ENCODE measurements at regions not wholly inside any gene's neighbourhood (a gene's known extent, or its start where the extent isn't known, plus 50 kb on each side); places are given as distances from the start of the nearest gene placed in this dataset.

GRCh38 chr20:21575981-21576740 is 62.3 kb upstream of the NKX2-2 start:
- no peak for DNase-seq (ENCODE audit: low read depth)

GRCh38 chr20:21575167-21575566 is 61.3 kb upstream of the NKX2-2 start:
- no peak for DNase-seq (ENCODE audit: low read depth)

DNA sequence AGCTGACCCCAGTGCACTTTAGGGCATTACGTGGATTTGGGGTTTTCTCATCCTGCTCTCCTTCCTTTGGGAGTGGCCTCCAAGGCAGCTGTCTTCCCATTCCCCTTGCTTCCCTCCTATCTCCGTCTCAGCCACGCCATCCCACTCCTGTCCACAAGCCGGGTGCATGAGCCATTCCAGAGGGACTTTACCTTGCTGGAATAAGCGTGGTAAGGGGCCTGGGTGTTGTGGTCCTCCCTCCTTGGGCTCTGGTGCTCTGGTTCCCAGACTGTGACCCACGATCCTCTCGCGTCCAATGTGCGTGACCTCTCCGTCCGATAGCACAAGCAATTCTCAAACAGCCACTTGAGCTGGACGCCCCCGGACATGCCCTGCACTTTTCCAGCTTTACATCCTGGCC is 60.6 kb upstream of the NKX2-2 start:
- DNase-seq (ENCODE audit: low read depth) = no peak

DNA sequence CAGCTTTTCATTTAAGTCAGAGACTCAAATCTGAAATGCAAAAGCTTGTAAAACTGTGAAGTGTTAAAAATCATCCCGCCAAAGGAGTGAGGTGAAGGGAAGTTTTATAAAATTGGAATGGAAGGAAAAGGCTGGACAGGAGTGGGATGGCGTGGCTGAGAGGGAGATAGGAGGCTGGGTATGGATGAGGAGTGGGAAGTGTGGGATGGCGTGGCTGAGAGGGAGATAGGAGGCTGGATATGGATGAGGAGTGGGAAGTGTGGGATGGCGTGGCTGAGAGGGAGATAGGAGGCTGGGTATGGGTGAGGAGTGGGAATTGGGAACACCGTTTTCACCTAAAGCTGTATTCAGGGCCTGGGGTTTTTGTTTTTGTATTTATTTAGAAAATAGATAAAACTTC is 59.4 kb upstream of the NKX2-2 start:
- DNase-seq (ENCODE audit: low read depth) = no peak

DNA sequence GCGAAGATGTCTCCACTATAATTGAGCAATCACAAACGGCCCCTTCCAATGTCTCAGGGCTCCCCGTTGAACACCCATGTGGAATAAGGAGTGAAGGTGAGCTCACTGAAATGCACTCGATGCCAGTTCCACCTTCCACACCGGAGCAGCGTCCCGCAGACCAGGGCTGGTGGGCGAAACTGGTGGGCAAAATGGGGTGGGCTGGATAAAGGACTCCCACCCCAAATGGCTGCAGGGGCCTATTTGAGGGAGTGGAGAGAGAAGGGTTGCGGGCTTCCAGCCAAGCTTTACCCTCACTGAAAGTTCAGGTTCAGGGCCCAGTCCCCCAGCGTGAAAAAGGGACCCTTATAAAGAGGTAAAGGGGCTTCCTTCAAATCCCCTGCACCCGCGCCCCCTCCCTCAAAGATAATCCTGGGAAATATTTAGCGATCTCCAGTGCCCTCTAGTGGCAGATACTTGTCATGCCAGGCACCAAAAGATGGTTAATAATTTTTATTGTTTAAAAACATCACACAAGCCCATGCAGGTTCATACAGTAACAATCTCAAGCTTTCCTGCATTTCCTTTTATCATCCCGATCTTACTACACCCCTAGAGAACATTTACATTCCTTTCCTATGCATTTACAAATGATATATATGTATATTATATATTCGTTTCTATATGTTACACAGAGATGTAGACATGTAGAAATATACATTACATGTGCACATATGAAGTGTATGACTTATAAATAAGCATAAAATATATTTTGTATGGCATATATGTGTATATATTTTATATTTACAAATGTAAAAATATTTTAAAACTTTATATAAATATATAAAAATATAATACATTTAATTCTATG is 58.2 kb upstream of the NKX2-2 start:
- no peak for DNase-seq (ENCODE audit: low read depth)

DNA sequence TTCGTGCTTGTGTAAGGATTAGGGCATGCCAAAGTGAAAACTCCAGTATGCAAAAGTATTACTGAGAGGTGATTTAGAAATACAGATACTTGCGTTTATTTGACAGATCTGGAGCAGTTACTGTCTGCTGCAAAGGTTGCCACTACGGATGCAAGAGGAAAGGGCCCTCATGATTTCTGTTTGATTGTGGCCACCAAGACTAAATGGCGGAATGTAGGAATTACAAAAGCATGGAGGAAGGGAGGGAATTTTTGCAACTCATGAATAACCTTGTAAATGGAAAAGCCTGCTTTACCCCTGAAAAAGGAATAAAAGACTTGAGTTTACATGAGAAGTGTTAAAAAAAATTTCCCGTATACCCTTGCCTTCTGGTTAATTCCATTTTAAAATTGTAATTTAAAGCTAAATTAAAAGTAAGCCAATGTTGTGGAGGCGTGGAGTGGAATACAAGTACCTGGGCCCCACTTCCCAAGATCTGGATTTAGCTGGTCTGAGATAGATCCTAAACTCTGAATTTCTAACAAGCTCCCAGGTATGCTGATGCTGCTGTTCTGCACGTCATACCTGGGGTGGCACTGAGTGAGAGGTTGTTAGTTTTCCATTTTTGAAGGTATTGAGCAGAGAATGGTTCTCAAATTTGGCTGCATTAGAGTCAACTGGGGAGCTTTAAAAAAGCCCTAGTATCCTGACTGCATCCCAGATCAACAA is 56.6 kb upstream of the NKX2-2 start:
- DNase-seq (ENCODE audit: low read depth) = no peak

DNA sequence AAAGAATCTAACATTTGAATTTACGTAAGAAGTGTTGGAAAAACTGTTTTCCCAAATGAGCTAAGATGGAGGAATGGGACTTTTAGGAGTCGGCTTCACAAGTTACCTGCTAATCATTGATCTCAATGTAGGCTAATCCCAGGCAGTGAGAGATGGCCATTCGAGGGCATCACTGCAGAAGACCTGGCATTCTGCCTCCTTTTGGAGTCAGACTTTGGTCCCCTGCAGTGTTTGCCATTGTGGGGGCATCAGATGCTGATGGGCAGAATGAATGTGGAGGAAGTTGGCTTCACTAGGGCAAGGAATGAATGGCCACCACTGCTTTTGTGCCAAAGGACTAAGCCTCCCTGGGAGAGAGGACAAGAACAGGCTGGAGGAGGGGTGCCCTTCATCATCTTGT is 55.7 kb upstream of the NKX2-2 start:
- no peak for DNase-seq (ENCODE audit: low read depth)

- DNase-seq (ENCODE audit: low read depth) = no peak
These were observed 50.4 kb upstream of the NKX2-2 start for GRCh38 chr20:21564127-21564773.
